NCI-H2196 treated with DMSO at 0.1 percent for 48 hours (cell line): ENCODE measurements at regions not wholly inside any gene's neighbourhood (a gene's known extent, or its start where the extent isn't known, plus 50 kb on each side); places are given as distances from the start of the nearest gene placed in this dataset.

Experiments
- DNase-seq: peaks from one replicate; lab custom pipeline; 2025; ENCODE audit not compliant: unreplicated experiment; lab: John Stamatoyannopoulos, UW

DNA sequence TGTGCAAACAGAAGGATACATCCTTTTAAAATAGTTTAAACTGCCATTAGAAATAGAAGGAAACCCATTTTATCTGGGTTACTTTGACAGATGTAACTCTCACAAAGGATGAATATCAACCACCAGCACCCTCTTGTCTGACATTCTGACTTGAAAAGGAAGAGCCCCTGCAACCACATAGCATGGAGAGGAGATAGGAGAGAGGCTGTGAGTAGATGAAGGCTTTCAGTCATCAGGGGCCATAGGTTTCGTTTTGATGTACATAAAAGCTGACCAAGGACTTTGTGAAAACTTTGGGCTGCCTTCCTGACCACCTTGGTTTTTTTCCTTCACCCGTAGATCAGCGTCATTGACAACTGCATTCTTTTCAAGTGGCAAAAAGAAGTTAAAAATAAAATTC, 211.6 kb upstream of the PRPS1L1 start:
- no peak for DNase-seq

DNA sequence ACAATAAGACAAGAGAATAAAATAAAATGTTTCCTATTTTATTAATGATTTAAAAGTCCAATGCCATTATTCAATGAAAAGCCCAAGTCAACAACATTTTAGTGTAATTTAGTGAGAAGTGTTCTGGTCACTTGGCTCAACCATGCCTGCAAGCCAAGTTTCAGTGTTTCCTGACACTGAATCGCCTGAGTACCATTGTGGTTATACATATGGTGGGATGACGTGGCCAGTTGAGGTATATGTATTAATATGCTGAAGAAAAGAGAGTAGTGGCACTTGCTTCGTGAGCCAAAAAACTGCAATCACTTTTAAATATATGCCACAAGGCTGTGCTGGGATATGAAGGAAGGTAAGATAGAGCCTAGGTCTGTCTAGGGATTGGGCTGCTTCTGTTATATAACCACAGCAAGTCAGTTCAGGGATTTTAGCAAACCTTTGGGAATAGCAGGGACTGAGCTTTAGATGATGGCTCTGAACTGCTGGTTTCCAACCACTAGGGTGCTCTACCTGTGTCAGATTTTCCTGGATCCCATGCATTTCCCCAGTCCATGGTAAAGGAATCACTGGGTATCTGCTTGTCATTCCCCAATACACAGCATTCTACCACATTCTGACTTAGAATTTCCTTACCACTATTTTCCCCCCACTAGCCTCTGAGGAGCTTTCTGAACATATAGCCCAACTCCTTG, 214.0 kb upstream of the PRPS1L1 start:
- no peak for DNase-seq

DNA sequence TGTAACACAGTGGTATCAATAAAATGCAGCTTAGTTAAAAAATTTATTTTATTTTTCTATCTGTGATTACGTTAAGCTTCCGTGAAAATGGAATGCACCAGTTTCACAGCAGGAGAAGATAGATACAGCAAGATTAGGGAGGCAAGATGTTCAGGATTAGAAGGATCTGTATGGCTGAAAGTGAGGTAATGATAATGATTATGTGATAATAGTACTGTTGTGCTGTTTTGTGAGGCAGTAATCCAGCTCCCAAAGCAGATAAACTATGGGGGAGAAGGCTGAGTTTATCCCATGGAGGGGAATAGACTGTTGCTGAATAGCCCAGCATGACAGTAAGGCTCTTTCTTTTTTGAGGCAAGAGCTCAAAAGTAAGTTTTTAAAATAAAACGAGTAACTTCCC, 216.1 kb upstream of the PRPS1L1 start:
- no peak for DNase-seq

DNA sequence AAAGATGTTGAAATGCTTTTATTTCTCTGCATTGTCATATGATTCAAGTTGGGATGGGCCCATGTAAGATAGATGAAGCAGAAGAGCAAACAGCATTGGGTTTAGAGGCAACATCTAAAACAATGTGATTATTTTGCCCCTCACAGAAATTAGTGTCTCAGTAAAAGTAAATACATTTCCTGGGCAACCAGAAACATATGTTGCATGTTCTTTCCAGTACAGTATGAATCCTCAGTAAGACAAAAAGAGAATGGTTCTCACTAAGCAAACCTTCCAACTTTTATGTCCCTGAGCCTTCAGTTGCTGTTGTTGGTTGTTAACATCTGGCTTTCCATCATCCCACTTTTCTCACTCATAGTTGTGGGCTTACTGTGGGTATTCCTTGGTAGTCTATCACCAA, 222.5 kb upstream of the PRPS1L1 start:
- DNase-seq: no peak

DNA sequence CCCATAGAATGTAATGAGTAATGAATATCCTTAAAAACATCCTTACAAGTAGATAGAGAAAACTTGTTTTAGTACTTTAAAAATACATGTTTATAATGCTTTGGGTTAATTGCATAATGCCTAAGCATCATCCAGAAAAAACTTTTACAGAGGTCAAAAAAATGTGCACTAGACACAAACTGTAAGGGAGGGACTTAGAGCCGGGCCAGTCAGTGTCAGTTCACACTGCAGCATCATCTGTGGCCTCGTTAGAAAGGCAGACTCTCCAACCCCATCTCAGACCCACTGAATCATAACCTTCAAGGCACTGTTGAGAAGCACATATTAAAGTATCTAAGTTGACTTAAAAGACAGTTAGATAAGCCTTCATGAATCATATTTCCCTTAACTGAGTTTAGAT, 230.1 kb upstream of the PRPS1L1 start:
- no peak for DNase-seq

DNA sequence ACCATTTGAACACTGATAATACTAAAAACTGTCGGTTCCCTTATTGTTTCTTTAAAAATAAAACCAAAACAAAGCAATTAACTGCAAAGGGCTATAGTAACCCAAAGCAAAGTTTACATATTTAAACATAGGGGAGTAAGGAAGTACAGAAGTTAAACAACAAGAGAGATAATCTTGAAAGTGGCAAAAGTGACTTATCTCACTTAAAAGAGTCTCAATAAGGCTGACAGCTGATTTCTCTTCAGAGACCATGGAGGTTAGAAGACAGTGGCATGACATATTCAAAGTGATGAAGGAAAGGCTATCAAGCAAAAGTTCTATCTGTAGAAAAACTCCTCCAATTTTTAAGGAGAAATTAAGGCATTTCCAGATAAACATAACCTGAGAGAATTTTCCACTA, 233.5 kb upstream of the HDAC9 start:
- DNase-seq: no peak

DNA sequence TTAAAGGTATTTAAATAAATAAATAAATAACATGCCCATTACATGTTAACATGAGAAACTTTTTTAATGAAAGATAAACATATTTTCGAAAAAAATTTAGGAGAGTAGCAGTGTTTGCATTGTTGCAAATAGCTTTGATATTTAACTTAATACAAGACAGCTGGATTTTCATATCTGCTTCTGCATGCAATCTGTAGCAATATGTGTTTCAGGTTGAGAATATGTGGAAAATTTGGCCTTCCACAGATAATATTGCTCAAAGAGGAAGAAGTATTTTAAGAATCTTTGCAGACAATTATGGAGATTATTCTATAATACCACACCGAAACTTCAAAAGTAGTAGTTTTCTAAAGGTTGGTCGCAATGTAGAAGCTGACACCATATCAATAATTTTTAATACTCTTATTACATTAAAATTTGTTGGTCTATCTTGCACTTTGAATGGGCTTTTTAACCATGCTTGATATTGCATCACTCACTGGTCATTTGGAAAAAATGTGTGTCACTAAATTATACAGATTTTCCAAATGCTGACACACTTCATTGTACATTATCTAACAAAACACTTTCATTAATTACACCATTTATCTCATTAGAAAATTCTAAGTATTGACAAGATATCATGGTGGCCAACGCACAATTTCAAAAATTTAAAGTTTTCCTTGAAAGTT, 229.8 kb upstream of the HDAC9 start:
- DNase-seq: no peak

DNA sequence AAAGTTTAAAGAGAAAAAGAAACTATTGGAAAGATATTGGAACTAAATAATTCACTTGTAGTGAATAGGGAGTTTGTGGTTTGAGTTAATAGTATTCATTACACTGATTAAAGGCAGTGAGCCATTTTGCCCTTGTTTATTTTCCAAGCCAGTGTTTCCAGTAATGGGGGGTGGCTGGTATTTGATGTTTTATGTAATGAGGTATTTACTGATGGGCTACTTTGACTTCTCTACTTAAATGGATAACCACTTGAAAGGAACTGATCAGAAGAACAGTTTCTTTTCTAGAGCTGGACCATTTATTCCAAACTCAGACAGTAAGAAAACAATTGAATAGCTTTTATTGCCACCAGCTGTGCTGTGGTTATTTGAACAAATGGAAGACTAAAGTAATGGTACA, 227.0 kb upstream of the HDAC9 start:
- no peak for DNase-seq

DNA sequence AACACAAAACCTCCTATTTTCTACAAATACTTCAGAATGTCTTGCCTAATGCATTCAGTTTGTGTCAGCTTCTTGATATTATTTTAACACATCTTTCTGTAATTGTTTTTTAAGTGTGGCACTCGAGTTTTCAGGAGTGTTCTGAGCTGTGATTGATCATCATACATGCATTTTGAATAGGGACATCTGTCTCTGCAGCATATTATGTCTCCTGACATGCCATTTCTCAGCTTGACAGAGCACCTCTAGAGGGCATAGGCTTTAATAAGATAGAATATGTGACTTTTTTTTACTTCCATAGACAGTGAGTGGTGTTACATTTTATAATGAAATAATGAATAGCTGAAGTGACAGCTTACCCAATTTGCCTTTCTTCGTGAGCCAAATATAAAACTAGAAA, 219.2 kb upstream of the HDAC9 start:
- no peak for DNase-seq

DNA sequence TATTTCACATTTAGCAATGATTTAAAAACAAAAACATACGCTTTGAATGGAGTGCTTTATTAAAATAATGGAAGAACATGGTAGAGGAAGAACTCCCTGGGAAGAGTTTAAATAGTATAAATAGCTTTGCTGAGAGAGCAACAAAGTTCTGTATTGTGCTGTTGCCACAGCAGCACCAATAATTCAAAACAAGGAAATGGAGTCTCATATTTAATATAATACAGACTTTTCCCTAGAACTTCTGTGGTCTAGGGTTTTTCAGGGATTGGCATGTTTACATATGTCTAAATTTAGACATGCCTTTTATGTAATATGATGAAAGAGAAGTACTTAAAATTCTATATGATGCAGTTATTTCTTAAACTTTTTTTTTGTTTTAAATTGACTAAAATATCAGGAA, 217.2 kb upstream of the HDAC9 start:
- no peak for DNase-seq

DNA sequence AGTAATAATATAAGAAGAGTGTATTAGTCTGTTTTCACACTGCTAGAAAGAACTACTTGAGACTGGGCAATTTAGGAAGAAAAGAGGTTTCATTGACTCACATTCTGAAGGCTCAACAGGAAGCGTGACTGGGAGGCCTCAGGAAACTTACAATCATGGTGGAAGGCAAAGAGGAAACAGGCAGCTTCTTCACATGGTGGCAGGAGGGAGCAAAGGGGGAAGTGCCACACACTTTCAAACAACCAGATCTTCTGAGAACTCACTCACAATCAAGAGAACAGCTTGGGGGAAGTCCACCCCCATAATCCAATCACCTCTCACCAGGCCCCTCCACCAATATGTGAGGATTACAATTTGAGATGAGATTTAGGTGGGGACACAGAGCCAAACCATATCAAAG, 212.5 kb upstream of the HDAC9 start:
- DNase-seq: no peak

DNA sequence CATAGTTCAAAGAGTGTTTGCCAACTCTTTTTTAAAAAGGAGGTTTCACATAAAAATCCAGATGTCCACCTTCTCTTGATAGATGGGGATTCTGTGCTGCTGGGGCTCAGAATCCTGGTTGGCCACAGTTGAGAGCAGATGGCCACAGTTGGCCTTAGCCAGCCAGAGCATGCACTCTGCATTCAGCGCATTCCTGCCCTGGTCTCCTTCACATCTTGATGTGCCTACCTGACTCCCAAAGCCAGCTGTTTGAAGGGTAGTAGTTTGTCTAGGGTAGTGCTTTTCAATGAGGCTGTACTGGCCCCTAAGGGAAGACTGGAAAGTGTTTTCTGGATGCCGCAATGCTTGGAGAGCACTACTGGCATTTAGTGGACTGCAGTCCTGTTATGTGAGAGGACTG, 208.1 kb upstream of the HDAC9 start:
- no peak for DNase-seq

DNA sequence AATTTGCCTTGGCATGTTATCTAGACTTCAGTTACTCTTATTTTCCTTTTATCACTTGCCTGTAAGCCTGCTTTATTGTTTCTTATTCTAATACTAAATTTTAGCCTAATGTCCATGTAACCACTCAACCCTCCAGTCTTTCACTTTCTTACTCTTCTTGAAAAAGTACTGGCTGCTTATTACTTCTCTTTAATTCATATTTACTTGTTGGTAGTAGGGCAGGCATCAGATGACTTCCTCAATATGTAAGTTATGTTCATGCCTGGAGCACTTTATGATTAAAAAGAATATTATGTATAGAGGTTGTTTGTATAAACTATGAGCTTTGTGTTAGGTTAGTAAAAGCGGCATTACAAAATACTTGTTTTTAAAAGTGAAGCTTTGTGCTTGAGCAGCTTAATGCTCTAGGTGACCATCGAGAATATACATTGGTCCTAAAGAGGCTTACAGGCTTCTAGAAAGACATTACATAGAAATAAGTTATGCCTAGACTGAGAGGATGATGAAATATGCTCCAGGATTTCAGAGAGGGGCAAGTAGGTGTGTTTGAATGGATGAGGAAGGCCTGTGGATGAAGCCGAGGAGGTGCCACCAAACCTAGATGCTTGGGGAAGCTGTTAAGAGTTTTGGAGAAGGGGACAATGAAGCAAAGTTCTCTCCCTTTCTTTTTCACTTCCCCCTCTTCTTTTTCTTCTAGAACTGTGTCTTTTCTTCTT, 207.1 kb upstream of the HDAC9 start:
- no peak for DNase-seq

DNA sequence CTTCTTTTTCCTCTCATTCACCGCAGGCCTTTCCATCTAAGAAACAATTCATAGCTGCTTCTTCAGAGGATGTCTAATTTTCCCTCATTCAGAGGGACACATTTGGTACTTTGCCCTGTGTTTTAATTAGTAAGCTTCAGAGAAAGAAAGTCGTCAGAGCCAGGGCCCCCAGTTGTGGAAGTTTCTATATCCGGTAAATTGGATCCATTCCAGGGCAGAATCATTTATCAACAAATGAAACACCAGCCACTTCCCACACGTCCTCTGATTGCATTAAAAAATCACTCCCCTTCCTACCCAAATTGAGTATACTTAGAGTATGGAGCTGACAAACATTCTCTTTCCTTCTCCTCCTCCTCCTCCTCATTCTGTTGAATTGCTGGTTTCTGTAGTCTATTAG, 205.8 kb upstream of the HDAC9 start:
- no peak for DNase-seq

DNA sequence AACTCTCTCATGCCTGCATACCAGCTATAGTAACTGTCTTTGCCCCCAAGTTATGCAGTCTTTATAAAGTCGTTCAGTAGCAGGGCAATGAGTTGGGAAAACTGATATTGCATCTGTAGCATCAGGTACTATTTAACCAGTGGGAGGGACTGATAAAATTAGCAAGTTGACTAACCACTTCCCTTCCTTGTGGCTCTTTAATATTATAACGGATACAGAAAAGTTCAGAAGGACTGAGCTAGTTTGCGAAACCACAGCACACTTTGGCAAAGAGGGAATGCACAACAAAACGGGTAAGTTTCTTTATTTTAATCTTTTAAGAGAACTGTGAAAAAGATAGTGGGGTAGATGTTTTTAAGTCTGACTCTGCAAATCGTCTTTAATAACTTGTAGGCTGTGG, 205.3 kb upstream of the HDAC9 start:
- no peak for DNase-seq

DNA sequence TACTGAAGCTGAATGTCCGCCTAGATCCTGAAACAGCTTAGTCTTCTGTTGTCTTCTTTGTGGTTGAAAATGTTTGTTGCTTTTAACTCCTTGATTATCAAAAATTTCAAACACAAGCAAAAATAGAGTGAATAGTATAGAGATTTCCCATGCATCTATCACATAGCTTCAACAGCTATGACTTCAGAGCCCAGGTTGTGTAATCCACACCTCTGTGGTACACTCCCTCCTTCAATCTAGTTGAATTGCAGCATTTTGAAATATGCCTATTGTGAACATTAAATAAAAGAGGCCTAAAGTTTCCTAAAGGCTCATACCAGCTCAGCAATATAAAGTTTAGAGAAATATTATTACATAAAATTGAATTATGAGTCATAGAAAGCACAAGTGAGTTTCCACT, 204.7 kb upstream of the HDAC9 start:
- no peak for DNase-seq

DNA sequence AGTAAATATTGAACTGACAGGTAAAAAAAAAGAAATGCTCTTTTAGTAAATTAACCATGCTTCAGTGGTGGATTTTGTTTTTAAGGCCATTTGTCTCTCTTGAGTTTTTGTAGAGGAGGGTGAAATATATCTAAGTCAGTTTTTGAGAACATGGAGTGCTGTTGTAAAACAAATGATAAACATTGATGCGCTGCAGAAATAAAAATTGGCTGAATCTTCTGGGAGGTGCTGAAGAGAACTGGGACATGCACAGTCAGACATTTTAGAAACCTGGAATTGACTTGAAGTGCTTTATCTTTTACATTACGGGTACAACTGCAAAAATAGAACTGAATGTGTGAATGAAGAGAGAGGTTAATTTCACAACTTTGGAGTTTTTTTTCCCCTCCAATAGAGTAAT, 203.0 kb upstream of the HDAC9 start:
- DNase-seq: no peak

DNA sequence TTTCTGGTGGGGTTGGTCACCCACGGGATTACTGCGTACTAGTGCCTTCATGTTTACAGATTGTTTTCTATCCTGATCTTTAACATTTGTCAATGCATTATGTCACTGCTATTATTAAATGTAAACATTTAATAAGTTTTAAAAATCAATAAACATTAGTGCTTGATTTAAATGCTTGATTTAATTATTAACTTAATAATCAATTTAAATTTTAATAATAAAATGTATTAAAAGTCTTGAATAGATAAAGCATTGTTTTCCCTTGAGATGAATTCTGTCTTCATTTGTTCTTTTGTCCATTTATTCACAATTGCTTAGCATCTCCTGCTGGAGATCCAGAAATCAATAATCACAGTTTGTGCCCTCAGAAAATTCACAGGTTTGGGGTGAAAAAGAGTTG, 201.8 kb upstream of the HDAC9 start:
- no peak for DNase-seq

DNA sequence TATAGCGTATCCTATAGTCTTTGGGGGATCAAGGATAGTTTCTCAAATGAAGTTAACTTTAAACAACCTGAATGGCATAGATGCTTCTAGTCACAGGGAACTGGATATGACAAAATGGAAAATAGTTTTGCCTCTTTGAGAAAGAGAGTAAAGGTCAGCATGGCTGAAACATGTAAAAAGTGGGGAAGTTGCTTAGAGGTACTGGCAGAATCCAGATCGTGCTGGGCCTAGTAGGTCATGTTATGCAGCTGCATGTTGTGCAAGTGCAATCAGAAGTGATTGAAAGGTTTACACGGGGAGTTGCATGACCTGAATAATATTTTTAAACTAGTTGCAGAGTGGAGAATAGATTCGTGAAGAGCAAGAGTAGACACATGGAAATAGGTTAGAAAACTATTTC, 201.1 kb upstream of the HDAC9 start:
- DNase-seq: no peak

DNA sequence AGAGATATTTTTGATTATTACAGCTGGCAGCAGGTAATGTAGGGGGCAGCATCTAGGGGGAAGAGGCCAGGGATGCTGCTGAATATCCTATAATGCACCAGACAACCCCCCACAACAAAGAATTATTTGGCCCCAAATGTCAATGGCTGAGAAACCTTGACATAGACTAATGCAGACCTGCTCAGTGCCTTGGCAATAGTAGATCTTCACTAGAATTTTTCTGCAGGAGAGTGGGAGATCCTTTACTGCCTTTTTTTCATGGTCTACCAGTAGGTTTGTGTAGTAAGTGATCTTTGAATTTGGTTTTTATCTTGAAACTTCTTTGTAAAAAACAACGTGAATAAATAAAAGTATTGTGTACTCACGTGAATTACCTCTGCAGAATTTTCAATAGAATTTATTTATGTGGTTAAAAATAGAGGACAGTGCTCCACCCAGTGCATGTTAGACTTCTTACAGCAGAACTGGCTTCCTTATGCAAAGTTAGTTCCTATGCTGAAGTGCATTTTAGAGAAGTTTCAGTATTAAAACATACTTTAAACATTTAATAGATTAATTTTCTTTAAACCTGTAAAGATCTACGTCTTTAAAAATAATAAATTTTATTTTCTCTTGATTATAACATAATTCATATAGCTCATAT, 199.6 kb upstream of the HDAC9 start:
- DNase-seq: no peak

DNA sequence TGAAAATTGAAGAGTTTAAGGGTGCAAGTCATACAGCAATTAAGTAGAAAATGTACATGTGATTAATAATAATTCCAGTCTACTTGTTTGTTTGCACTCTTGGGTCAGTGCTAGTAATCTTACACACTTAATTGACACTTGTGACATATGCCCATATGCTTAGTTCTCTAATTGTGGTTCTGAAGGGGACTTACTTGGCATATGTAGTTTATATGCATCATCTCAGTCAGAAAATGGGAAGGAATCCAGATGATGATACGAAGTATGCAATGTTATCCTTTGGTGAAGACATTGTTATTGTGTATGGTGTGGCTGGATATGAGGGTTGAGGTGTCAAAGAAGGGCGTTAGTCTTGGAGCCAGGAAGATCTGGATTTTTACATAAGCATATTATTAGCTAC, 193.5 kb upstream of the HDAC9 start:
- no peak for DNase-seq

DNA sequence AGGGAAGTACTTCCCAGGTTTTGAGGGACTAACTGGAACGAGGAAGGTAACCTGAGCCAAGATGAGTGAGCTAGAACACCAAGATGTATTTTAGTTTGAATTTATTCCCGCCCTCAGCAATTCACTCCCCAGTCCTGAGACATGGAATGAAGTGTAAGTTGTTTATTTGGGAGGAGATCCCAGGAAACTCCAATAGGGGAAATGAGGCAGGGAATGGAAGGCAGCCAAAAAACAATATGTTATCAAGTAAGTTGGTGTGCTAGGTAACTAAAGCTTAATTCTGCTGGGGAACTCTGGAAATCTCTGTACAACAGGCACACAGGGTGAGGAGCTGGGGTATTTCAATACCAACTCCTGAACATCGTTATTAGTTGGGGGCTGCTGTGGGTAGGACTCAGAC, 189.7 kb upstream of the HDAC9 start:
- DNase-seq: no peak
